Tibial nerve (tissue), 4 donors: ENCODE measurements at regions not wholly inside any gene's neighbourhood (a gene's known extent, or its start where the extent isn't known, plus 50 kb on each side); places are given as distances from the start of the nearest gene placed in this dataset.

Source experiments
- DNase-seq, 2 donors: peaks; one replicate each; pipeline ENCODE4 v3.0.0-alpha.2; 2019; ENCODE audit warnings: low spot score in 2 of 2
- H3K27ac ChIP-seq, 4 donors: fragments of 200-600 bp; sonication (generic) in 3 of 4; one replicate each; pipeline ENCODE4 v1.5.1; 2017 to 2019; ENCODE audit warnings: mild to moderate bottlenecking in 1 of 4
- H3K27me3 ChIP-seq, 2 donors: fragments of 200-600 bp; sonication (generic) in 1 of 2; one replicate each; pipeline versions ENCODE4 v1.5.1 to v1.6.0; 2017 to 2019
- H3K36me3 ChIP-seq, 3 donors: fragments of 200-600 bp; sonication (generic); one replicate each; pipeline ENCODE4 v1.5.1; 2018 to 2019
- H3K4me1 ChIP-seq, 4 donors: fragments of 200-600 bp; sonication (generic) in 3 of 4; one replicate each; pipeline ENCODE4 v1.5.1; 2017 to 2019
- H3K4me3 ChIP-seq, 4 donors: fragments of 200-600 bp; sonication (generic) in 3 of 4; one replicate each; pipeline ENCODE4 v1.5.1; 2017 to 2019; ENCODE audit warnings: mild to moderate bottlenecking in 1 of 4, moderate library complexity in 1 of 4
- H3K9me3 ChIP-seq, 4 donors: fragments of 200-600 bp; sonication (generic) in 3 of 4; one replicate each; pipeline ENCODE4 v1.5.1; 2017 to 2019
- EP300 ChIP-seq, 2 donors: sonication (generic); formaldehyde crosslinking; IDR thresholded peaks; one replicate each; pipeline ENCODE4 v1.6.1; 2017; ENCODE audit warnings: antibody characterized with exemption in 2 of 2, mild to moderate bottlenecking in 1 of 2
- POLR2A ChIP-seq, 2 donors: fragments of 450-650 bp; IDR thresholded peaks; one replicate each; pipeline ENCODE4 v1.6.1; 2017; ENCODE audit warnings: antibody characterized with exemption in 2 of 2, mild to moderate bottlenecking in 2 of 2, moderate library complexity in 2 of 2
- WGBS, 2 donors: methylation state at CpG; one replicate each; pipeline ENCODE4 v1.1.5; 2018; 5-methylcytosine and 5-hydroxymethylcytosine counted together
- TF ChIP-seq, protein P1 (sequence below), 5 experiments: fragments of 200-600 bp in 3 of 5; fragments of 450-650 bp in 2 of 5; sonication (generic) in 3 of 5; IDR thresholded peaks; one replicate each; pipeline ENCODE4 v1.5.1; 2016 to 2019; ENCODE audit warnings: antibody characterized with exemption in 5 of 5, mild to moderate bottlenecking in 3 of 5, moderate library complexity in 2 of 5

DNA sequence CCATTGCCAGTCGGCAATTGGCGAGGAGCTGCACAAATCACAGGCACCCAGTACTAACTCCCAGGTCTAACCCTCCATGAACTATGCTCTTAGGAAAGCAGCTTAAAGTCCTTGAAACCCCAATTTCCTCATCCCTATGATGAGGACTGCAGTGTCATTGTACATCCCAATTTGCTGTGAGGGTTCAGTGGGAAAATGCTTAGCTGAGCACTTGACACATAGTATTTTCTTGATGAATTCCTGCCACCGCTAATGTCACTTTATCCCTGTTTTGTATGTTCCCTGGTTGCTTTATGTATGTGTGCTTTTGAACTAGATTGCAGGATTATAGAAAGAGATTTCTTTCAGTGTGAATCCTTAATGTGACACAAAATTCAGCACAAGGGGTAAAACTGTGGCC, 161.5 kb upstream of the RBFOX1 start:
- no peaks in the 10 kb centered on the region for H3K36me3 ChIP-seq
- H3K4me3 ChIP-seq, result no peak overlapping the region
- TF ChIP-seq, protein P1, sequence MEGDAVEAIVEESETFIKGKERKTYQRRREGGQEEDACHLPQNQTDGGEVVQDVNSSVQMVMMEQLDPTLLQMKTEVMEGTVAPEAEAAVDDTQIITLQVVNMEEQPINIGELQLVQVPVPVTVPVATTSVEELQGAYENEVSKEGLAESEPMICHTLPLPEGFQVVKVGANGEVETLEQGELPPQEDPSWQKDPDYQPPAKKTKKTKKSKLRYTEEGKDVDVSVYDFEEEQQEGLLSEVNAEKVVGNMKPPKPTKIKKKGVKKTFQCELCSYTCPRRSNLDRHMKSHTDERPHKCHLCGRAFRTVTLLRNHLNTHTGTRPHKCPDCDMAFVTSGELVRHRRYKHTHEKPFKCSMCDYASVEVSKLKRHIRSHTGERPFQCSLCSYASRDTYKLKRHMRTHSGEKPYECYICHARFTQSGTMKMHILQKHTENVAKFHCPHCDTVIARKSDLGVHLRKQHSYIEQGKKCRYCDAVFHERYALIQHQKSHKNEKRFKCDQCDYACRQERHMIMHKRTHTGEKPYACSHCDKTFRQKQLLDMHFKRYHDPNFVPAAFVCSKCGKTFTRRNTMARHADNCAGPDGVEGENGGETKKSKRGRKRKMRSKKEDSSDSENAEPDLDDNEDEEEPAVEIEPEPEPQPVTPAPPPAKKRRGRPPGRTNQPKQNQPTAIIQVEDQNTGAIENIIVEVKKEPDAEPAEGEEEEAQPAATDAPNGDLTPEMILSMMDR (IDR thresholded peaks at IDR 0.05), result no peak
- TF ChIP-seq EP300 (IDR thresholded peaks at IDR 0.05) (no peak), POLR2A (IDR thresholded peaks at IDR 0.05) (no peak)
- H3K9me3 ChIP-seq, result peaks cover 0 to 6% (median 0%) of the 10 kb centered on the region in 4 donors
- no peaks in the 10 kb centered on the region for H3K4me1 ChIP-seq
- DNase-seq, result no peak
- no peak overlapping the region for H3K27ac ChIP-seq
- 87 to 94% methylated on average over 3 of the region's 3 CpGs for WGBS, 2 donors
- H3K27me3 ChIP-seq, result no peaks in the 10 kb centered on the region

- no peak for DNase-seq
- no peaks in the 10 kb centered on the region for H3K36me3 ChIP-seq
- TF ChIP-seq, protein P1 (IDR thresholded peaks at IDR 0.05), result no peak
- TF ChIP-seq POLR2A (IDR thresholded peaks at IDR 0.05), result no peak
- TF ChIP-seq EP300 (IDR thresholded peaks at IDR 0.05), result no peak
- H3K9me3 ChIP-seq, result no peaks in the 10 kb centered on the region
- no peak overlapping the region for H3K27ac ChIP-seq
- H3K27me3 ChIP-seq, result no peaks in the 10 kb centered on the region
- H3K4me1 ChIP-seq, result no peaks in the 10 kb centered on the region
- no peak overlapping the region for H3K4me3 ChIP-seq
- WGBS, 2 donors, result 55 to 64% methylated on average over 6 of the region's 6 CpGs
Observed at GRCh38 chr16:7167626-7168025, 165.0 kb upstream of the RBFOX1 start.

- Histone ChIP-seq H3K36me3 (no peaks in the 10 kb centered on the region), H3K27me3 (no peaks in the 10 kb centered on the region), H3K9me3 (no peaks in the 10 kb centered on the region), H3K27ac (no peak overlapping the region), H3K4me3 (no peak overlapping the region), H3K4me1 (no peaks in the 10 kb centered on the region)
- TF ChIP-seq EP300 (IDR thresholded peaks at IDR 0.05), result no peak
- TF ChIP-seq POLR2A (IDR thresholded peaks at IDR 0.05), result no peak
- TF ChIP-seq, protein P1 (IDR thresholded peaks at IDR 0.05), result no peak
- WGBS, 2 donors, result 8 to 20% methylated on average over 1 of the region's 1 CpG
- no peak for DNase-seq
Observed at GRCh38 chr16:7161891-7162290, 170.8 kb upstream of the RBFOX1 start.

DNA sequence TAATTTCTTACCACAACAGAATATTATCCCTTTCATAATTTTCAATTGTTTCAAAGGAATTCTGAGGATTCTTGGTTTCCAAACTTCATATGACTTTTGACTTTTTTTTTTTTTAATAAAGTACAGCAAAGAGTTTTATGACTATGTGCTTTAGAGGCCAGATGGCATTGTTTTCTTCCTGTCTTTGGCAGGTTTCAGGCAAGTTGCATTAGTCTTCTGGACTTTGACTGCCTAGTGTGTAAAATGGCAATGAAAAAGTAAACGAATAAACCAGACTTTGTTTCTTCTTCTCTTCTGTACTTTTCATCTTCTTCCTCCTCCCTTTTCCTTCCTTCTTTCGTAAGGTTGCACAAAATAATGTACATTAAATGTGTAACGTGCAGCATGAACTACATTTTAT, 172.6 kb upstream of the RBFOX1 start:
- 58 to 70% methylated on average over 3 of the region's 3 CpGs for WGBS, 2 donors

GRCh38 chr16:7158481-7158880, 174.2 kb upstream of the RBFOX1 start:
- no peak overlapping the region for H3K4me3 ChIP-seq
- no peaks in the 10 kb centered on the region for H3K27me3 ChIP-seq
- TF ChIP-seq, protein P1 (IDR thresholded peaks at IDR 0.05), result no peak
- no peak for TF ChIP-seq EP300 (IDR thresholded peaks at IDR 0.05)
- no peak for TF ChIP-seq POLR2A (IDR thresholded peaks at IDR 0.05)
- H3K4me1 ChIP-seq, result no peaks in the 10 kb centered on the region
- WGBS, 2 donors, result 89 to 91% methylated on average over 4 of the region's 4 CpGs
- H3K36me3 ChIP-seq, result no peaks in the 10 kb centered on the region
- H3K27ac ChIP-seq, result no peak overlapping the region
- H3K9me3 ChIP-seq, result no peaks in the 10 kb centered on the region
- no peak for DNase-seq

More for the DNA sequence above, 172.6 kb upstream of the RBFOX1 start:
- Histone ChIP-seq H3K9me3 (no peaks in the 10 kb centered on the region), H3K4me1 (no peaks in the 10 kb centered on the region), H3K4me3 (no peak overlapping the region), H3K27me3 (no peaks in the 10 kb centered on the region), H3K27ac (no peak overlapping the region), H3K36me3 (no peaks in the 10 kb centered on the region)
- TF ChIP-seq EP300 (IDR thresholded peaks at IDR 0.05) (no peak), POLR2A (IDR thresholded peaks at IDR 0.05) (no peak)
- TF ChIP-seq, protein P1 (IDR thresholded peaks at IDR 0.05), result no peak
- no peak for DNase-seq
